Gastrocnemius medialis (tissue), 4 donors: ENCODE measurements at regions not wholly inside any gene's neighbourhood (a gene's known extent, or its start where the extent isn't known, plus 50 kb on each side); places are given as distances from the start of the nearest gene placed in this dataset.

Experiments
- POLR2A ChIP-seq, 2 donors: fragments of 450-650 bp; IDR thresholded peaks; one replicate each; pipeline ENCODE4 v1.6.1; 2017; ENCODE audit warnings: antibody characterized with exemption in 2 of 2, mild to moderate bottlenecking in 2 of 2, moderate library complexity in 2 of 2
- TF ChIP-seq, protein P1 (sequence below), 5 experiments: fragments of 450-650 bp in 3 of 5; fragments of 200-600 bp in 2 of 5; sonication (generic) in 2 of 5; IDR thresholded peaks in 4 of 5; conservative IDR thresholded peaks in 1 of 5; 1 replicate in 4 of 5; 2 replicates in 1 of 5; pipeline ENCODE4 v1.5.1; 2016 to 2019; ENCODE audit warnings: antibody characterized with exemption in 5 of 5, mild to moderate bottlenecking in 3 of 5, moderate library complexity in 3 of 5

DNA sequence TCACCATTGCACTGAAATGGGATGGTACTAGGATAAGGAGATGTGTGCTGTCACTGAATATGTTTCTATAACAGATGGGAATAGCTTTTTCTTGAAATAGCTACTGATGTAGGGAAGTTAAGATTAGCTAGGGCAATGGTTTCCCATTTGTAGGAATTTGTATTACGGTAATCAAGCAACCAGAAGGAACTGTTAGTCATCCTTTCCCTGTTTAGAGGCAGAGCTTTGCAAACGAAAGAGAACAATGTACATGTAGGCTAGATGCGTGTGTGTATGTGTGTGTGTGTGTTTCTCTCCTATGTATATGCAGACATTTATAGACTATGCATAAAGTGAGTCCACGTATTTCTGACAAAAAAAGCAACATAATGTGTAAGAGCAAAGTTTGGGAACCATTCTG, 171.9 kb upstream of the GRIA1 start:
- TF ChIP-seq, protein P1, sequence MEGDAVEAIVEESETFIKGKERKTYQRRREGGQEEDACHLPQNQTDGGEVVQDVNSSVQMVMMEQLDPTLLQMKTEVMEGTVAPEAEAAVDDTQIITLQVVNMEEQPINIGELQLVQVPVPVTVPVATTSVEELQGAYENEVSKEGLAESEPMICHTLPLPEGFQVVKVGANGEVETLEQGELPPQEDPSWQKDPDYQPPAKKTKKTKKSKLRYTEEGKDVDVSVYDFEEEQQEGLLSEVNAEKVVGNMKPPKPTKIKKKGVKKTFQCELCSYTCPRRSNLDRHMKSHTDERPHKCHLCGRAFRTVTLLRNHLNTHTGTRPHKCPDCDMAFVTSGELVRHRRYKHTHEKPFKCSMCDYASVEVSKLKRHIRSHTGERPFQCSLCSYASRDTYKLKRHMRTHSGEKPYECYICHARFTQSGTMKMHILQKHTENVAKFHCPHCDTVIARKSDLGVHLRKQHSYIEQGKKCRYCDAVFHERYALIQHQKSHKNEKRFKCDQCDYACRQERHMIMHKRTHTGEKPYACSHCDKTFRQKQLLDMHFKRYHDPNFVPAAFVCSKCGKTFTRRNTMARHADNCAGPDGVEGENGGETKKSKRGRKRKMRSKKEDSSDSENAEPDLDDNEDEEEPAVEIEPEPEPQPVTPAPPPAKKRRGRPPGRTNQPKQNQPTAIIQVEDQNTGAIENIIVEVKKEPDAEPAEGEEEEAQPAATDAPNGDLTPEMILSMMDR (IDR thresholded peaks at IDR 0.05 in 4 of 5, conservative IDR thresholded peaks at IDR 0.05 in 1 of 5): no peak
- no peak for TF ChIP-seq POLR2A (IDR thresholded peaks at IDR 0.05)
